NCI-H82 treated with DMSO at 0.1 percent for 48 hours (cell line): ENCODE measurements at regions not wholly inside any gene's neighbourhood (a gene's known extent, or its start where the extent isn't known, plus 50 kb on each side); places are given as distances from the start of the nearest gene placed in this dataset.

Experiments used
- DNase-seq: peaks from one replicate; lab custom pipeline; 2025; ENCODE audit not compliant: unreplicated experiment; lab: John Stamatoyannopoulos, UW

DNA sequence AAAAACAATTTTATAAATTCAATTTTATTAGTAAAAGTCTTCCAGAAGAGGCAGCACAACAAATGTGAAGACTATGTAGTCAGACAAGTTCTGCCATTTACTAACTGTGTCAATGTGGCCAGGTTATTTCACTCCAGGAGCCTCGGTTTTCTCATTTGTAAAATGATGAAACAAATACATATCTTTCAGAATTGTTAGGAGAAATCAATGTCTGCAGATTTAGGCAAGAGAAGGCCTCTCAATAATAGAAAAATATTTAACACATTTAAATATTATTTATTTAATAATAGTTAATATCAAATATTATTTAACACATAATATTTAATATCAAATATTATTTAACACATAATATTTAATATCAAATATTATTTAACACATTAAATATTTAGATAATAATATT, 75.6 kb upstream of the PTGFR start:
- DNase-seq = no peak

DNA sequence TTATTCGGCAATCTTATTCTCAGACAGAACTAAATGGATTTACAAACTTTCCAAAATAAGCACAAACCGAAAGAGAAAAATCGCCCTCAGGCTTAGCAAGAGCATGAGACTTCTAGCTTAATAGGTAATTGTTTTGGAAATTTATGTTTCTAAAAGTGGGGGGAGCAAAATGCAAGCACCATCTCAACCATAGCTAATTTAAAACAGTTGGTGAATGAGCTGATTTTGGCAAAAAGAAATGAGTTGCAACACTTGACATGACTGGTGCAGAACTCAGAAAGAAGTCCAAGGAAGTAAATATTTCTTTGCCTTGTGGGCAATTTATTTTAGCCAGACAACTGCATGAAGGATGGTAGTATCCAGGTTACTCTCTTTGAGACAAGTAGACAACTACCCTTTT, 71.5 kb upstream of the PTGFR start:
- no peak for DNase-seq

DNA sequence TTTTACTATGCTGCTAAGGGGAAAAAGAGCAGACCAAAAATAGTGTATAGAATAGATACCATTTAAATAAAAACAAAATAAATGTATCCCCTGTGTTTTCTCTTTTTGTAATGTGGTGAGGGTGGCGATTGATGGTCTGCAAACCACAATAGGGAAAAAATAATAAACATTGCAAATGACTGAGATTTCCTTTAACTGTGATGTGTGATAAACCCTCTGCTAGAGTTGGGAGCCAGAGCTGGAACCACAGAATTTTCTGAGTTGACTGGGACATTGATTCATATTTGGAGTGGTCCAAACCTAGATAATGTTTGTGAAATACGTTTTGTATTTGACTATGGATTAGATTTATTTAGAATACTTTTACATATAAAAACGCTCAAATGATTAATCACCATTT, 70.6 kb upstream of the PTGFR start:
- no peak for DNase-seq

DNA sequence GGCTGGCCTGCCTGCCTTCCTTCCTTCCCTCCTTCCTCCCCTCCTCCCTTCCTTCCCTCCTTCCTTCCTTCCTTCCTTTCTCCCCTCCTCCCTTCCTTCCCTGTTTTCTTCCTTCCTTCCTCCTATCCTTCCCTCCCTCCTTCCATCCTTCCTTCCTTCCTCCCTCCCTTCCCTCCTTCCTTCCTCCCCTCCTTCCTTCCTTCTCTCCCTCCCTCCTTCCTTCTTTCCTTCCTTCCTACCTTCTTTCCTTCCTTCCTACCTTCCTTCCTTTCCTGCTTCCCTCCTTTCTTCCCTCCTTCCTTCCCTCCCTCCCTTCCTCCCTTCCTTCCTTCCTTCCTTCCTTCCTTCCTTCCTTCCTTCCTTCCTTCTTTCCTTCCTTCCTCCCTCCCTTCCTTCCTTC, 70.1 kb upstream of the PTGFR start:
- DNase-seq = no peak

DNA sequence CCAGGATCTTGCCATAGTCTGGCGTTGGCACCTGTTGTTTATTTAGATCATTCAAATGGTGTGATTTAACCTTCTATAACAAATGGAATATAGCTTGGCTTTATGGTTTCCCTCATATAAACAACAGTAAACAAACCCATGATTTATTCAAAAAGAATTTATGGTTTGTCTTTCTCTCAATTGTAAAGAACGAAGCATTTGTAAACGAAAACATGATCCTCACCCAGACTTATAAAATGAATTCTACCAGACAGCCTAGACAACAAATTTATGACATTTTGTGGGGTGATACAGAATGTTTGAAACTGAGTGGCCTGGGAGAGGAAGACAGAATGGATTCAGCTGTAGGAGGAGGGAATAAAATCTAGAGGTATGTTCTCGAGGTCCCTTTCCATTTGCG, 66.1 kb upstream of the PTGFR start:
- DNase-seq = no peak

DNA sequence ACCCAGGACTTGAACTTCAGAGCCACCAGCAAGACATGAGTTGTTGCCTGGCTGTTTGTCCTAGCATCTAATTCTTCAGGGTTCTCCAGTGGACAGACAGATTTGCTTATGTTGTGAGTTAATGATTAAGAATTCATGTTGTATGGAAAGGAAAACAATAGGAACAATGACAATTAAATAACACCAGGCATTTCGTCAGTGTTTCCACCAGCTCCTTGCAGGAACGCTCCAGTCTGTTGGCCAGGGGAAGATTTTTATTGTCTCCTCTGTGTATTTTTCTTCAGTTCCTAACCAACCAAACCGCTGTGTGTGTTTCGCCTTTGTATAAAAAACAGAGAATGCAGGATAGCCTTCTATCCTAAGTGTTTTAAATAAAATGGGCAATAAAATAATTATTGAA, 64.4 kb upstream of the PTGFR start:
- no peak for DNase-seq

DNA sequence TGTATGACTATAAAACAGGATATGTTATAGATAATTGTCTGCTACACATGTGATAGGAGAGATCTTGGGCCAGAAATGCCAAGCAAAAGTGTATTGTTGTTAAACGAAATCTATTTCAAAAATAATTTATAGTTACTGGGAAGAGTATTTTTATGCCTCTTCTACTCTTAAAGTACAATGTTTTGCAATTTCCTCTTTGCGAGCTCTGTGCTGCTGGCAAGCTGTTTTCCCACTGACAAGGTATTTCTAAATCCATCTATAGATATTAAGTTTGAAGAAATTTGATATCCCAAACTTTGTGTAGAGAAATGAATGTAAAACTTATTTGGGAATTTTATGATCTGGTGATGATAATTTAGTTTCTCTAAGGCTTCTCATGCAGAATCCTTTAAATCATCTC, 63.3 kb upstream of the PTGFR start:
- DNase-seq = no peak

DNA sequence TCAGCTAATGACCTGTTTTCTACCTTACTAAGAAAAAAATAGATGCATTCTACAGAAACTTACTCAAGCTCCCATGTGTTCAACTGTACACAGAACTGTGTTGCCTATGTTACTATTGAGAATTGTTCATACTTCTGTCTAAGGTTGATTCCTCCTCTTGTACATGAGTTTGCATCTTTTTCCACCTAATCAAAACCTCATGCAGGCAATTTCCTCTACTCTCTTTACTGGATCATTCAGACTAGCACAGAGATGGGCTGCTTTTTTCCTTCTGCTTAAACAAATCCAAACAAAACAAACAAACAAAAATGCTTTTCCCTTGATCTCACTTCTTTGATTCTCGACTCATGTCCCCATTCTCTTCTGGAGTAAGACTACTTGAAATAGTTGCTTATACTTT, 58.8 kb upstream of the PTGFR start:
- DNase-seq = no peak

DNA sequence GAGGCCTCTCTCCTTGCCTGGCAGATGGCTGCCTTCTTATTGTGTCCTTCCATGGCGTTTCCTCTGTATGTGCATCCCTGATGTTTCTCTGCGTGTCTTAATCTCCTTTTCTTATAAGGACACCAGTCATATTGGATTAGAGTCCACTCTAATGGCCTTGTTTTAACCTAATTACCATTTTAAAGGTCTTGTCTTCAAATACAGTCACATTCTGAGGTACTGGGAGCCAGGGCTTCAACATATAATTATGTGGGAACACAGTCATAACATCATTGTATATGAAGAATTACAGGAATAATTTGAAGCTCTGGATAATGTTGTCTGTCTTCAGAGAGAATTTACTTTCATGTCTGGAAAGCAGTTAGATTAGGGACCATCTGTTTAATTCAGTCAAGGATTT, 56.4 kb upstream of the PTGFR start:
- peak; percentile 99 for DNase-seq

DNA sequence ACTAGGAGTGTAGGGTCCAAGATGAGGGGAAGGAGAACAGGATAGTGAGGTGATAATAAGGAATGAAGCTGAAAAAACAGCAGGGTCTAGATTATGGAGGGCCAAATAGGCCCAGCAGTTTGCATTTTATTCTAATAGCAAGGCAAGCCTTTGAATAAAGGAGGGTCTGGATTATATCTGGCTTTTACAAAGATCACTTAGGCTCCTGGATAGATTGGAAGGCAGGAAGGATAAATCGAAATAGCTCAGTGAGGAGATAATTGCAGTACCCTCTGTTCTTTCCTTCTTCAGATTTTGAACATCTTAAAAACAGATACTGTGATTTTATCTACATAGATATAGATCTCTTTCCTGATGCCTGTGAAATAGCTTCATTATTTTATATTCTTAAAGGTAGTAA, 53.8 kb upstream of the PTGFR start:
- DNase-seq = no peak

DNA sequence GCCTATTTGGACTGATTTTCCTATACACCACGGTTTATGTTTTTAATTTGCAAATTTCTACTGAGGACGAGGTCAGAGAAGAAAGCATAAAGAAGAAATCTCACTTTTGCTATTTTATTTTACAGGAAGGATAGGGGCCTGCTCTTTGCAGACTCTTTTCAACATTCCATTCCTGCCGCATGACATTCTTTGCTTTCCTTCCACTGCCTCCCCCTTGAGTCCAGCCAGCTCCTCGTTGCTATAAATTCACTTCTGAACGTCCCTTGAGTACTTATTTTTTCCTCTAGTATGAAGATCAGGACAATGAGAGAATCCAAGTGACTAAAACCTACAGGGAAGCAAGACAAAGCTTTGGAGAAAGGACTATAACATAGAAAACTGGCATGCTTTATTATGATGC, 53.4 kb upstream of the PTGFR start:
- DNase-seq = no peak

DNA sequence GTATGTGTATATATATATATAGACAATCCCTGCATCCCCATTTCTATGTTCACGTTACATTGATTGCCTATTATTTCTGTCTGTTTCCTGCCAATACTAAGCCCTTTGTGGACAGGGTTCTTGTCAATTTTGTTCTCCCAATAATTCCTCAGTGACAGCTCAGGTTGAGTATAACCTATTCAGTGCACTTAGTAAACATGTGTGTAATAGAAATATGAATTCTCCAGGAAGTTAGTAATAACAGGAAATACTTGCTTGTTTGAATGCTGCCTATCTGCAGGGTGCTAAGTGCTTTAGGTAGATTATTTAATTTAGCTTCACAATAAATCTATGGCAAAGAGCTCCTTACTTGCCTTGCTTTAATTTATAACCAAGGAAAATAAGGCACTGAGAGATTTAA, 52.8 kb upstream of the PTGFR start:
- DNase-seq = no peak

DNA sequence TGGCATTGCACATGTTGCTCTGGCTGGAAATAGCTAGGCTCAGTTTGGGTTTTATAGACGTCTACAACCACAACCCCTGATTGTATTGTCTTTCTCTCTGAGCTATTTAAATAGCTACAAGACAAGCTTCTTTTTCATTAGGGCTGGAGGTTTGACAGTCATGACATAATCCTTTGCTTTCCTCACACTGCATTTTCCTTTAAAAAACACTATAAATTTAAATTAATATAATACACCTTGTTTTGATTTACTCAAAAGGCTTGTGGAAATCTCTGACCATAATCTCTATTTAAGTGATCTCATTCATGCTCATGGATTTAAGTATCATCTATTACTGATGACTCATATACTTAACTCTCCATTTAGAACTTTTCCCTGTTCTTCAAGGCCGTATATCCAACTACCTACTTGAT, 50.4 kb upstream of the PTGFR start:
- DNase-seq = no peak
